ENCODE measurements at regions not wholly inside any gene's neighbourhood (a gene's known extent, or its start where the extent isn't known, plus 50 kb on each side); places are given as distances from the start of the nearest gene placed in this dataset.

DNA sequence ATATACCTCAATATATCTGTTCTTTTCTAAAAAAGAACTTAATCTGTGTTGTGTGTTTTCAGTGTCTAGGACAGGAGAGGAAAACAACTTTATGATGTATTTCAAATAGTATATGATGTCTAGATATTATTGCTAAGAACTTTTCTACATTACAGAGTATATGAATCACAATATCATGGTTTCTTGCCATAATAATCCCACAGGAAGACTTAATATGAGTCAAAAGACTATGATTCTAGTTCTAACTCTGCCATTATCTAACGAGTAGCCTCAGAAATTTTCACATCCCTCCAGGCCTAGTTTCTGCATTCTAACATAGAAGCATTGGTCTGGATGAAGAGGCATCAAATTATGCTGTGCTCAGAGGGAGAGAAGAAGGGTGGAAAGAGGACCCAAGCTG lies 107.7 kb upstream of the SPRED1 start:
- no peak overlapping the region for H3K4me2 ChIP-seq (ENCODE audit: low read length)
- no TSS peak for BruUV-seq (replicated peaks)
- H3K27me3 ChIP-seq (ENCODE audit: insufficient read depth, low read length), result no peaks in the 10 kb centered on the region
- no peak overlapping the region for H2AFZ ChIP-seq (ENCODE audit: low read depth, low read length, poor library complexity, severe bottlenecking)
- no peak overlapping the region for H3K9ac ChIP-seq (ENCODE audit: low read length)
- H3K9me3 ChIP-seq (ENCODE audit: control insufficient read depth in 1 of 2, insufficient read depth in 1 of 2, low read depth in 1 of 2, low read length in 2 of 2), result no peaks in the 10 kb centered on the region
- TF ChIP-seq POLR2AphosphoS5 (IDR thresholded peaks at IDR 0.05; ENCODE audit: low read depth, low read length), result no peak
- no peak for TF ChIP-seq ELF1 (IDR thresholded peaks at IDR 0.05; ENCODE audit: borderline replicate concordance, low read depth)
- TF ChIP-seq TCF7L2 (IDR thresholded peaks at IDR 0.05; ENCODE audit: borderline replicate concordance, extremely low read depth, insufficient read depth, insufficient read length), result no peak
- no peak for TF ChIP-seq EZH2 (IDR thresholded peaks at IDR 0.05)
- no peak for TF ChIP-seq POLR2A (IDR thresholded peaks at IDR 0.05; ENCODE audit: borderline replicate concordance, extremely low read depth, insufficient read depth, insufficient read length)
- no peak for TF ChIP-seq REST (IDR thresholded peaks at IDR 0.05; ENCODE audit: low read depth)
- TF ChIP-seq CBX3 (IDR thresholded peaks at IDR 0.05; ENCODE audit: low read depth), result no peak
- no peak for TF ChIP-seq SRF (IDR thresholded peaks at IDR 0.05; ENCODE audit: low read depth)
- no peak for TF ChIP-seq ZFX (IDR thresholded peaks at IDR 0.05)
- TF ChIP-seq CEBPB (IDR thresholded peaks at IDR 0.05; ENCODE audit: low read depth), result no peak
- no peak for TF ChIP-seq ZNF274 (IDR thresholded peaks at IDR 0.05; ENCODE audit: low read depth, low read length)
- no peak for TF ChIP-seq ZBTB33 (IDR thresholded peaks at IDR 0.05; ENCODE audit: extremely low read depth, insufficient replicate concordance, low read length)
- no peak for TF ChIP-seq SIN3A (IDR thresholded peaks at IDR 0.05; ENCODE audit: low read depth)
- no peak for TF ChIP-seq JUND (IDR thresholded peaks at IDR 0.05)
- no peak for TF ChIP-seq EZH2phosphoT487 (IDR thresholded peaks at IDR 0.05; ENCODE audit: borderline replicate concordance)
- TF ChIP-seq CTCF (IDR thresholded peaks at IDR 0.05 in 2 of 3, conservative IDR thresholded peaks at IDR 0.05 in 1 of 3; ENCODE audit: borderline replicate concordance in 1 of 3, insufficient read depth in 1 of 3, low read depth in 2 of 3, low read length in 2 of 3), result no peak
- TF ChIP-seq RAD21 (IDR thresholded peaks at IDR 0.05; ENCODE audit: low read depth), result no peak
- H3K4me1 ChIP-seq (ENCODE audit: control insufficient read depth in 1 of 2, insufficient read depth in 2 of 2, low read length in 2 of 2), result no peaks in the 10 kb centered on the region
- H4K20me1 ChIP-seq (ENCODE audit: insufficient read depth), result no peaks in the 10 kb centered on the region
- no peak overlapping the region for H3K4me3 ChIP-seq (replicated peaks in 1 of 2; ENCODE audit: low read depth in 1 of 2, low read length in 2 of 2)
- no peaks in the 10 kb centered on the region for H3K79me2 ChIP-seq (ENCODE audit: insufficient read depth, low read length)
- DNase-seq (ENCODE audit: low read depth, low spot score) (no peak), ATAC-seq (no peak)
- no peaks in the 10 kb centered on the region for H3K36me3 ChIP-seq (ENCODE audit: control insufficient read depth in 1 of 2, insufficient read depth in 2 of 2, low read length in 2 of 2)
- H3K9me2 ChIP-seq (ENCODE audit: insufficient read depth), result no peaks in the 10 kb centered on the region
- ChIA-PET RAD21 (ENCODE audit: low non-redundant PET in 1 of 2, low total read pairs in 2 of 2, uncharacterized antibody in 2 of 2, unreplicated experiment in 2 of 2) (no interaction called here), POLR2A (no interaction called here), CTCF (no interaction called here)
- H3K27ac ChIP-seq (ENCODE audit: low read depth, low read length), result no peak overlapping the region
- intact Hi-C loops (cut with micrococcal nuclease), result no loop called here

All from HCT116 (cell line).